ENCODE measurements at regions not wholly inside any gene's neighbourhood (a gene's known extent, or its start where the extent isn't known, plus 50 kb on each side); places are given as distances from the start of the nearest gene placed in this dataset.

- DNase-seq (ENCODE audit: low read depth, low spot score), result no peak
- no peak for ATAC-seq
- Histone ChIP-seq H3K27me3 (replicated peaks in 1 of 2; ENCODE audit: control insufficient read depth in 2 of 2, insufficient read depth in 2 of 2, low read length in 1 of 2) (no peaks in the 10 kb centered on the region), H3K9me3 (replicated peaks; ENCODE audit: control insufficient read depth, insufficient read depth, low read length) (no peaks in the 10 kb centered on the region; the same call in 2 of the 3 replicates), H2AFZ (ENCODE audit: control insufficient read depth, low read depth, low read length) (no peak overlapping the region), H4K20me1 (ENCODE audit: control insufficient read depth, insufficient read depth) (no peaks in the 10 kb centered on the region), H3K9ac (ENCODE audit: control insufficient read depth, insufficient read depth, low read length) (no peak overlapping the region), H3K4me3 (no peak overlapping the region), H3K4me1 (ENCODE audit: control insufficient read depth, insufficient read depth, low read length) (peaks cover 4% of the 10 kb centered on the region), H3K27ac (ENCODE audit: control insufficient read depth, insufficient read depth) (no peak overlapping the region), H3K4me2 (ENCODE audit: control insufficient read depth, insufficient read depth) (no peak overlapping the region), H3K36me3 (ENCODE audit: control insufficient read depth in 2 of 2, insufficient read depth in 2 of 2, low read length in 1 of 2) (no peaks in the 10 kb centered on the region), H3K79me2 (ENCODE audit: control insufficient read depth, insufficient read depth, low read length) (no peaks in the 10 kb centered on the region)
- SMC1A ChIA-PET (ENCODE audit: uncharacterized antibody, unreplicated experiment), result no interaction called here
- POLR2A ChIA-PET, result no interaction called here
- RAD21 ChIA-PET (ENCODE audit: unreplicated experiment), result no interaction called here
- BruUV-seq (replicated peaks), result no TSS peak
- TF ChIP-seq PML (IDR thresholded peaks at IDR 0.05; ENCODE audit: low read length), result no peak
- TF ChIP-seq POLR2A (IDR thresholded peaks at IDR 0.05; ENCODE audit: low read depth, low read length), result no peak
- no peak for TF ChIP-seq RELA (IDR thresholded peaks at IDR 0.05; ENCODE audit: borderline replicate concordance, partially characterized antibody)
- no peak for TF ChIP-seq NKRF (conservative IDR thresholded peaks at IDR 0.05)
- no peak for TF ChIP-seq ZBED1 (IDR thresholded peaks at IDR 0.05; ENCODE audit: borderline replicate concordance)
- TF ChIP-seq, protein P1, sequence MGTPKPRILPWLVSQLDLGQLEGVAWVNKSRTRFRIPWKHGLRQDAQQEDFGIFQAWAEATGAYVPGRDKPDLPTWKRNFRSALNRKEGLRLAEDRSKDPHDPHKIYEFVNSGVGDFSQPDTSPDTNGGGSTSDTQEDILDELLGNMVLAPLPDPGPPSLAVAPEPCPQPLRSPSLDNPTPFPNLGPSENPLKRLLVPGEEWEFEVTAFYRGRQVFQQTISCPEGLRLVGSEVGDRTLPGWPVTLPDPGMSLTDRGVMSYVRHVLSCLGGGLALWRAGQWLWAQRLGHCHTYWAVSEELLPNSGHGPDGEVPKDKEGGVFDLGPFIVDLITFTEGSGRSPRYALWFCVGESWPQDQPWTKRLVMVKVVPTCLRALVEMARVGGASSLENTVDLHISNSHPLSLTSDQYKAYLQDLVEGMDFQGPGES (IDR thresholded peaks at IDR 0.05), result no peak
- TF ChIP-seq IKZF2 (IDR thresholded peaks at IDR 0.05), result no peak
- TF ChIP-seq BCL3 (IDR thresholded peaks at IDR 0.05; ENCODE audit: borderline replicate concordance, insufficient read depth, low read depth, low read length, poor library complexity, severe bottlenecking), result no peak
- TF ChIP-seq E2F8 (IDR thresholded peaks at IDR 0.05; ENCODE audit: low read depth, partially characterized antibody), result no peak
- TF ChIP-seq NBN (IDR thresholded peaks at IDR 0.05), result no peak
- TF ChIP-seq TARDBP (IDR thresholded peaks at IDR 0.05; ENCODE audit: borderline replicate concordance), result no peak
- TF ChIP-seq STAT3 (IDR thresholded peaks at IDR 0.05; ENCODE audit: low read depth, low read length), result no peak
- no peak for TF ChIP-seq ZNF274 (IDR thresholded peaks at IDR 0.05; ENCODE audit: insufficient read depth, insufficient read length)
- no peak for TF ChIP-seq KDM1A (IDR thresholded peaks at IDR 0.05; ENCODE audit: borderline replicate concordance)
- TF ChIP-seq BMI1 (IDR thresholded peaks at IDR 0.05; ENCODE audit: borderline replicate concordance), result no peak
- TF ChIP-seq, protein P2, sequence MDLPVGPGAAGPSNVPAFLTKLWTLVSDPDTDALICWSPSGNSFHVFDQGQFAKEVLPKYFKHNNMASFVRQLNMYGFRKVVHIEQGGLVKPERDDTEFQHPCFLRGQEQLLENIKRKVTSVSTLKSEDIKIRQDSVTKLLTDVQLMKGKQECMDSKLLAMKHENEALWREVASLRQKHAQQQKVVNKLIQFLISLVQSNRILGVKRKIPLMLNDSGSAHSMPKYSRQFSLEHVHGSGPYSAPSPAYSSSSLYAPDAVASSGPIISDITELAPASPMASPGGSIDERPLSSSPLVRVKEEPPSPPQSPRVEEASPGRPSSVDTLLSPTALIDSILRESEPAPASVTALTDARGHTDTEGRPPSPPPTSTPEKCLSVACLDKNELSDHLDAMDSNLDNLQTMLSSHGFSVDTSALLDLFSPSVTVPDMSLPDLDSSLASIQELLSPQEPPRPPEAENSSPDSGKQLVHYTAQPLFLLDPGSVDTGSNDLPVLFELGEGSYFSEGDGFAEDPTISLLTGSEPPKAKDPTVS (IDR thresholded peaks at IDR 0.05; ENCODE audit: low read depth, low read length), result no peak
- TF ChIP-seq CREB1 (IDR thresholded peaks at IDR 0.05; ENCODE audit: low read depth), result no peak
- no peak for TF ChIP-seq RCOR1 (conservative IDR thresholded peaks at IDR 0.05; ENCODE audit: low read depth, low read length)
- no peak for TF ChIP-seq MTA2 (IDR thresholded peaks at IDR 0.05; ENCODE audit: low read depth)
- FAIRE-seq, result no peak
- in situ Hi-C loops (cut with MboI) (no loop called here), intact Hi-C loops (cut with micrococcal nuclease; ENCODE audit: unreplicated experiment) (no loop called here)
- CTCF ChIA-PET, result no interaction called here
- WGBS (ENCODE audit: insufficient coverage, insufficient replicate concordance, low lambda C conversion rate, missing lambda C conversion rate), result 20% methylated on average over 3 of the region's 3 CpGs
Measured at GRCh38 chr11:110801328-110801727, 89.1 kb upstream of the ARHGAP20 start.

All from GM12878 (cell line).